ENCODE measurements at regions not wholly inside any gene's neighbourhood (a gene's known extent, or its start where the extent isn't known, plus 50 kb on each side); places are given as distances from the start of the nearest gene placed in this dataset.
"Not testable (repeated sequence)": the region's sequence is repeated elsewhere in the genome, so short reads cannot be mapped to it uniquely, and the experiment has no call there.

DNA sequence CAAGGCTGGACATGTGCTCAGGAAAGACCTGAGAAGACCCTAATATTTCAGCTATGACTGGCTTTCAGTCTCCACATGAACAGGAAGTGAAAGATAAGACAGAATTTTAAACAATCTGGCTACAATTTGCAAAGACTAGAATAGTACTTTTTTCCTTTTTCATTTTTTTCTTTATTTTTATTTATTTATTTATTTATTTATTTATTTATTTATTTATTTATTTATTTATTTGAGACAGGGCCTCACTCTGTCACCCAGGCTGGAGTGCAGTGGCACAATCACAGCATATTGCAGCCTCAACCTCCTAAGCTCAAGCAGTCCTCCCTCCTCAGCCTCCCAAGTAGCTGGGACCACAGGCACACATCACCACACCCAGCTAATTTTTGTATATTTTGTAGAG, 61.1 kb upstream of the PHF6 start:
- POLR2A ChIA-PET (ENCODE audit: low non-redundant PET); CTCF ChIA-PET; DNase-seq (ENCODE audit: low spot score); H3K27ac ChIP-seq: not testable (repeated sequence)

DNA sequence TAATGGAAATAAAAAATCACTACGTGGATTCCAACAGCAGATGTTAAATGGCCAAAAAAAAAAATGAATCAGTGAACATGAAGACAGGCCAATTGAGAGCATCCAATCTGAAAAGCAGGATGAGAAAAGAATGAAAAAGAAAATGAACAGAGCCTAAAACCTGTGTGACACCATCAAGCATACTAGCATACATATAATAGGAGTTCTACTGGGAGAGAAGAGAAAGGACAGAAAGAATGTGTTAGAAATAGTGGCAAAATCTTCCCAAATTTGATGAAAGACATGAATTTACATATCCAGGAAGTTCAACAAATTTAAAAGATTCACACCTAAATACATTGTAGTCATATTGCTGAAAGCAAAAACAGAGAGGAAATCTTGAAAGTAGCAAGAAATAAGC, 59.7 kb upstream of the PHF6 start:
- no peak for DNase-seq (ENCODE audit: low spot score)
- H3K27ac ChIP-seq, result no peak overlapping the region
- TF ChIP-seq, protein P1, sequence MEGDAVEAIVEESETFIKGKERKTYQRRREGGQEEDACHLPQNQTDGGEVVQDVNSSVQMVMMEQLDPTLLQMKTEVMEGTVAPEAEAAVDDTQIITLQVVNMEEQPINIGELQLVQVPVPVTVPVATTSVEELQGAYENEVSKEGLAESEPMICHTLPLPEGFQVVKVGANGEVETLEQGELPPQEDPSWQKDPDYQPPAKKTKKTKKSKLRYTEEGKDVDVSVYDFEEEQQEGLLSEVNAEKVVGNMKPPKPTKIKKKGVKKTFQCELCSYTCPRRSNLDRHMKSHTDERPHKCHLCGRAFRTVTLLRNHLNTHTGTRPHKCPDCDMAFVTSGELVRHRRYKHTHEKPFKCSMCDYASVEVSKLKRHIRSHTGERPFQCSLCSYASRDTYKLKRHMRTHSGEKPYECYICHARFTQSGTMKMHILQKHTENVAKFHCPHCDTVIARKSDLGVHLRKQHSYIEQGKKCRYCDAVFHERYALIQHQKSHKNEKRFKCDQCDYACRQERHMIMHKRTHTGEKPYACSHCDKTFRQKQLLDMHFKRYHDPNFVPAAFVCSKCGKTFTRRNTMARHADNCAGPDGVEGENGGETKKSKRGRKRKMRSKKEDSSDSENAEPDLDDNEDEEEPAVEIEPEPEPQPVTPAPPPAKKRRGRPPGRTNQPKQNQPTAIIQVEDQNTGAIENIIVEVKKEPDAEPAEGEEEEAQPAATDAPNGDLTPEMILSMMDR (conservative IDR thresholded peaks at IDR 0.05; ENCODE audit: low read depth), result no peak
- POLR2A ChIA-PET (ENCODE audit: low non-redundant PET), result no interaction called here
- CTCF ChIA-PET, result interaction anchor here (0.7 kb wide), 1 partner anchor 9 kb away, joined by 3 read pairs; no protein-coding TSS in a partner anchor

DNA sequence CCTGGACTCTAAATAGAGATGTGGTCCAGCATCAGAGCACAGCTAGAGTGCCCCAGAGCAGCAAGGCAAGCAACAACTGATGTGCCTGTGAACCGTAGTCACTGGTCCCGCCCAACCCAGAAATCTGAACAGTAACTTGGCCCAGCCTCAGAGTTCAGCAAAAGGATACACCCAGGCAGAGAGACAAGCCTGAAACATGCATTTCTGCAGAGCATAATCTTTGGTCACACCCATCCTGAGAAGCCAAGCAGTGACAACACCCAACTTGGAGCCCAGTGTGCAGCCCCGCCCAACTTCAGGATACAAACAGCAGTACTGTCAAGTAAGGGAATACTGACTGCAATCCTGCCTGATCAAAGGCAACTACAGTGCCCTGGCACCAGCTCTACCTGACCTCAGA, 57.2 kb upstream of the PHF6 start:
- CTCF ChIA-PET, result interaction anchor here (0.6 kb wide), 1 partner anchor 20 kb away, joined by 3 read pairs; no protein-coding TSS in a partner anchor
- TF ChIP-seq, protein P1 (conservative IDR thresholded peaks at IDR 0.05; ENCODE audit: low read depth), result no peak
- POLR2A ChIA-PET (ENCODE audit: low non-redundant PET), result no interaction called here
- H3K27ac ChIP-seq, result peak overlapping the region; percentile 49
- peak; percentile 5 for DNase-seq (ENCODE audit: low spot score)

Data from RWPE1 (cell line).